ENCODE measurements at regions not wholly inside any gene's neighbourhood (a gene's known extent, or its start where the extent isn't known, plus 50 kb on each side); places are given as distances from the start of the nearest gene placed in this dataset.

- DNase-seq: no peak
These were observed 72.4 kb upstream of the HAAO start for GRCh38 chr2:42864641-42865280.

- DNase-seq: no peak
These were observed 71.8 kb upstream of the HAAO start for GRCh38 chr2:42864222-42864621.

GRCh38 chr2:42863751-42864150 is 71.4 kb upstream of the HAAO start:
- no peak for DNase-seq

- no peak for DNase-seq
These were observed 70.9 kb upstream of the HAAO start for GRCh38 chr2:42863320-42863719.

- no peak for DNase-seq
These were observed 70.3 kb upstream of the HAAO start for GRCh38 chr2:42862669-42863185.

GRCh38 chr2:42861321-42861720 is 68.9 kb upstream of the HAAO start:
- no peak for DNase-seq

GRCh38 chr2:42860319-42861094 is 68.1 kb upstream of the HAAO start:
- DNase-seq: peak in 1 of 2 donors; percentile 42

- no peak for DNase-seq
These were observed 67.4 kb upstream of the HAAO start for GRCh38 chr2:42859791-42860190.

- peak; percentile 53 to 99 for DNase-seq
These were observed 66.7 kb upstream of the HAAO start for GRCh38 chr2:42859006-42859552.

GRCh38 chr2:42858140-42859005 is 66.0 kb upstream of the HAAO start:
- no peak for DNase-seq

GRCh38 chr2:42856891-42857632 is 64.7 kb upstream of the HAAO start:
- no peak for DNase-seq

- no peak for DNase-seq
These were observed 63.9 kb upstream of the HAAO start for GRCh38 chr2:42856106-42856860.

GRCh38 chr2:42855221-42855970 is 63.0 kb upstream of the HAAO start:
- DNase-seq: no peak

- DNase-seq: no peak
These were observed 61.9 kb upstream of the HAAO start for GRCh38 chr2:42854207-42854818.

GRCh38 chr2:42853549-42854206 is 61.3 kb upstream of the HAAO start:
- DNase-seq: no peak

- no peak for DNase-seq
These were observed 60.4 kb upstream of the HAAO start for GRCh38 chr2:42852798-42853197.

GRCh38 chr2:42851740-42852250 is 59.4 kb upstream of the HAAO start:
- DNase-seq: no peak

GRCh38 chr2:42851186-42851585 is 58.8 kb upstream of the HAAO start:
- DNase-seq: no peak

GRCh38 chr2:42850016-42850805 is 57.8 kb upstream of the HAAO start:
- DNase-seq: no peak
